Stimulated activated CD4-positive, alpha-beta T cell treated with anti-CD3 and anti-CD28 coated beads, Interleukin-12 subunit alpha, Interleukin-12 subunit beta, amount 100 ng/mL, for 4 hours (primary cell): ENCODE measurements at regions not wholly inside any gene's neighbourhood (a gene's known extent, or its start where the extent isn't known, plus 50 kb on each side); places are given as distances from the start of the nearest gene placed in this dataset.
"Not testable (repeated sequence)": the region's sequence is repeated elsewhere in the genome, so short reads cannot be mapped to it uniquely, and the experiment has no call there.

Source experiments
- DNase-seq: peaks from one replicate; pipeline ENCODE4 v3.0.0-alpha.2; 2020

DNA sequence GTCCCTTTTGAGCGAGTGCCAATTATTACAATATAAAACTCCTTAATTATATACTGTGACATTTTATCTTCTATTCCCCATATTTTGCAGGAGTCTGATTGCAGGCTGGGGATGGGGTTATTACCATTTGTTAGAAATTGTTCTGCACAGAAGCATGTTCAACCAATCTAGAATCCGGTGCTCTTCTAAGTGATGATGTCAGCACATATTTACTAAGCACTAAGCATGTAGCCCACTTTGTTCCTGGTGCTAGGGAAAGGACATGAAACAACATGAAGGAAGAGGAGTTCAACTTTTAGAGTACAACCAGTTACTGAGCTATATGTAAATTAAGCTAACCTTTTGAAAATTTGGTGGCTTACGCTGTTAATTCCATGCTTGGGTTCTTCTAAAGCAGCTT lies 52.8 kb upstream of the IL1RAPL2 start:
- no peak for DNase-seq

DNA sequence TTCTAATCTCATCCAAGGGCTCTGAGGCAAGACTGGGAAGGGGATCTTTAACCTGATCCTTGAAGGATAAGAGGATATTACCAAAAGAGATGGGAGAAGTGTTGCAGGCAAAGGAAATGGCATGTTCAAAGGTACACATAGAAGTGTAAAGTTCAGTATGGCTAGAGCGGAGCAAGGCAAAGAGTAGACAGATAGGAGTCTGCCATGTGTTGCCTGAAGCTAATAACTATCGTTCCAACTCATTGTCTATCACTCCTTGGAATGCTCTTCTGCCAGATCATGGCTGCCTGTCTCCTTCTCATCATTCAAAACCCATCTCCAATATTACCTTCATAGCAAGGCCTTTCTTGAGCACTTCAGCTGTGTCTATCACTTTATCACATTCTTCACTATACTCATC lies 55.2 kb upstream of the IL1RAPL2 start:
- DNase-seq: no peak

DNA sequence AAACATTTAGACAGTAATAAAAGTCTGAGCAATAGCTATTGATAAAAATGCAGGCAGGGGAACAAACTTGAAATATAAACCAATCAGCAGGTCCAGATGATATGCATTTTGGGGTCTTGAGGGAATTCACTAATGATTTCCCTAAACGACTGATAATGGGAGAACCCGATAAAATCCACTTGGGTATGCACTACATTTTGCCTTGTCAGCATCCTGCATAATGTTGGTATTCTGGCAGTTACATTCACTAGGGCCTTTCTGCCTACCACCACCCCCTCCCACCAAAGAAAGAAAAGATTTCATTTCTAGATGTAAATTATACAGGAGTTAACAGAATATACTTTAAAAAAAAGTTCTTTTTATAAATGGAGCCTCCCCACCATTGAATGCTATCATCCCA lies 63.5 kb upstream of the IL1RAPL2 start:
- DNase-seq: no peak

DNA sequence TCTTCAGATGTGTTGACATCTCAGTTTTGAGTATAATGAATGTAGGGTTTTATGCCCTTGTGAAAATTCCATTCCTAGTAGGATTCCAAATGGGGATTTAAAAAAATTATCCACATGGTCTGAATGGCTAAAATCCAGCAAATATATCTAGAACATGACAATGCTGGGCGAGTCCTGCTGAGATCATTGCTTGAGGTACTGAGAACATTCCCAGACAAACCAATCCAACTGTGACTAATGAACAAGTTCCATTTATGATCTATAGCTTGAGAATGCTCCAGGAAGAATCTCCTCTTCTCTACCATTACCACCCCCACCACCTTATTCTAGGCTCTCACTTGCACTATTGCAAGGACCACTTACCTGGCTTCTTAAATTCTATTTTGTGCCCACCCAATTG lies 77.2 kb upstream of the IL1RAPL2 start:
- DNase-seq: no peak

DNA sequence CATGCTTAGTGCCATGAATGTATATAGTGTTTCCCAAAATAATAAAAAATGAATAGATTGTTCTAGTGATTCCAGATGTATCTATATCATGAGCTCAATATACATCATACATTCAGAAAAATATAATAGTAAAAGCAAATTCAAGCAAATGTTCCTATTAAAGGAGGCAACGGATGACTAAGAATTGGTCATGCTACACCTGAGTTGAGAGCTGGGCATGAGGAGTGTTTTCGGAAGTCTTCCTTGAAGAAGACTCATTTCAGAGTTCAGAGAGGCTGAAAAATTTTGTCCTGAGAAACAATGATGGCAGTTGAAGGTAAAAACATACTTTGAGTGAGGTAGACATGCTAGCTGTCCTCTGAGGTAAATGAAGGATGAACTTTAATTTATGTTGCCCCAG lies 79.3 kb upstream of the IL1RAPL2 start:
- DNase-seq: no peak

DNA sequence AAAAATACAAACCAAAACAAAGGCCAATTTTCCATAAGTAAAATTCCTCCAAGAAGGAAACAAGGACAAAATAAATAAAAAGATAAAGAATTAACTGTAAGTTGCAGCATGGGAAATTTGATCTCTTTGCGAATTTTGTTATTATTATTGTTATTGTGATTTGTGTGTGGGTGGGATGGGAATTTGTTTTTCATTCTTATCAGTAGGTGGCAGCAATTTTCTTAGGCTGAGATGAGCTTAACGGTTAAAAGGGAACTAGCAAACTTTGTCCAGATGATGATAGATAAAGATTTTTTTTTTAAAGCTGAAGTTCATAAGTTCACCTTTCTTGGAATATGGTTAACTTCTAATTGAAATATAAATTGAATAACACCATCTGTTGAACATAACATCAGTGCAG lies 83.2 kb upstream of the IL1RAPL2 start:
- DNase-seq: no peak

DNA sequence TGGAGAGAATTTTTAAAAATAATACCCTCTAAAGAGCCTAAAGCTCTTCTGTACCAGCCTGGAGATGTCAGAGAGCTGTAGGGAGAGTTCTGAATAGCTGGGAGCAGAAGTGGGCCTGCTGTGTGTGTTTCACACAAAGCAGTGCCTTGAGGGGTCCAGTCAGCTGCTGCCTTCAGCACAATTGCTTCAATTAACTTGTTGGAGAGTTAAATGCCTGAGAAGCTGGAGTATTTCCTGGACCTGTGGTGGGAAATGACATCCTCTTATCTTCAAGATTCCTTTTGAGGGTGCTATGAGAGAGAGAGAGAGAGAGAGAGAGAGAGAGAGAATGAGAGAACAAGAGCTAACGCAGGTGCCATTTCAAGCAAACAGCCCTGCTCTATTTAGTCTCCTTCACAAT lies 96.2 kb upstream of the IL1RAPL2 start:
- DNase-seq: no peak

DNA sequence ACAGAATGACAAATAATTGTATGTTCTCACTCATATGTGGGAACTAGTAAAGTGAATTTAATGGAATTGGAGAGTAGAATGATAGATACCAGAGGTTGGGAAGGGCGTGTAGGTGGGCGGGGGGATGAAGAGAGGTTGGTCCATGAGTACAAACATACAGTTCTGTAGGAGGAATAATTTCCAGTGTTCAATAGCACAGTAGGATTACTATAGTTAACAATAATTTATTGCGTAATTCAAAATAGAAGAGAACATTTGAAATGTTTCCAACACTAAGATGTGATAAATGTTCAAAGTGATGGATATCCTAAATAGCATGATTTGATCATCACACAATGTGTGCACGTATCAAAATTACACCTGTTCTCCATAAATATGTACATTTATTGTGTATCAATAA lies 106.2 kb upstream of the IL1RAPL2 start:
- no peak for DNase-seq

DNA sequence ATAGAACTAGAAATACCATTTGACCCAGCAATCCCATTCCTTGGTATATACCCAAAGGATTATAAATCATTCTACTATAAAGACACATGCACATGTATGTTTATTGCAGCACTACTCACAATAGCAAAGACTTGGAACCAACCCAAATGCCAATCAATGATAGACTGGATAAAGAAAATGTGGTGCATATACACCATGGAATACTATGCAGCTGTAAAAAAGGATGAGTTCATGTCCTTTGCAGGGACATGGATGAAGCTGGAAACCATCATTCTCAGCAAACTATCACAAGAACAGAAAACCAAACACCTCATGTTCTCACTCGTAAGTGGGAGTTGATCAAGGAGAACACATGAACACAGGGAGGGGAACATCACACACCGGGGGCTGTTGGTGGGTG lies 108.9 kb upstream of the IL1RAPL2 start:
- not testable (repeated sequence) for DNase-seq

DNA sequence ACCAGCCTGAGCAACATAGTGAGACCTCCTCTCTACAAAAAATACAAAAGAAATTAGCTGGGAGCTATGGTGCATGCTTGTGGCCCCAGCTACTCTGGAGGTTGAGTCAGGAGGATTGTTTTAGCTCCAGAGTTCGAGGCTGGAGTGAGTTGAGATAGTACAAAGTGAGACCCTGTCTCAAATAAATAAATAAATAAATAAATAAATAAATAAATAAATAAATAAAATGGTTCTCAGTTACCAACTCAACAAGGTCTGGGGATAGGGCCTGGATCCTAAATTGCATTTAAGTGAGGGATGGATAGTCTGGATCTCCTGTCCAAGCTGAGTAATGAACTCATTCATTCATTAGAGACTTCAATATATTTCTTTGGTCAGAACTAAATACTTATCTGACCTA lies 115.7 kb upstream of the IL1RAPL2 start:
- DNase-seq: no peak

DNA sequence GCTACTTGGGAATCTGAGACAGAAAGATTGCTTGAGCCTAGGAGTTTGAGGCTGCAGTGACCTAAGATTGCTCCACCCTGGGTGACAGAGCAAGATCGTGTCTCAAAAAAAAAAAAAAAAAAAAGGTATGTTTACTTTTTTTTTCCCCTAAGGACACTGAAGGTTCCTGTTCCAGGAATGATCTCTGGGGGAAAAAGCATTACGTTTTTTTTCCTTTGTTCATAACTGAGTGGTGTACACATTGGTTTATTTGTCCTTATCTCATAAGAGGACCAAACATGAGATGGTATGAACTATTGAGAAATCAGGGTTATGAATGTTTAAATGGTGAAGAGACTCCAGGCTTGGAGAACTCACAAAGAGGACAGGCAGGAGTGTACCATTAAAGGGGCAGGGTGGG lies 120.4 kb upstream of the IL1RAPL2 start:
- no peak for DNase-seq

DNA sequence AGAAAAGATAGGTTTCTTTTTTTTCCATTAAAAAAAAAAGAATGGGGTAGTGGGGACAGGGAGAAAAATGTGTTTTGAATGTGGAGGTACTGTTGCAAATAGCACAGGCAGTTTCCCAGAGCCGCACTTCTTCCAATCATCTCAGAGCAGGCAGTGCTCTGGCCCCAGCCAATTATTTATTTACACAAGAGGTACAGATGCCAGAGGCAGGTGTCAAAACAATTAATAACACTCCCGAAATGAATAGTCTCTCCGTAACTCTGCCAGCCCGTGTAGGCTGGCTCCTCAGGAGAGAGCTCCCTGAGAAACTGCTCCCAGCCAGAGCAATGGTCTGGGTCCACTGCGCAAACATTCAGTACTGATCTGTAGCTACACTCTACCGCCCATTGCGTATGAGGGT lies 130.8 kb upstream of the IL1RAPL2 start:
- no peak for DNase-seq

DNA sequence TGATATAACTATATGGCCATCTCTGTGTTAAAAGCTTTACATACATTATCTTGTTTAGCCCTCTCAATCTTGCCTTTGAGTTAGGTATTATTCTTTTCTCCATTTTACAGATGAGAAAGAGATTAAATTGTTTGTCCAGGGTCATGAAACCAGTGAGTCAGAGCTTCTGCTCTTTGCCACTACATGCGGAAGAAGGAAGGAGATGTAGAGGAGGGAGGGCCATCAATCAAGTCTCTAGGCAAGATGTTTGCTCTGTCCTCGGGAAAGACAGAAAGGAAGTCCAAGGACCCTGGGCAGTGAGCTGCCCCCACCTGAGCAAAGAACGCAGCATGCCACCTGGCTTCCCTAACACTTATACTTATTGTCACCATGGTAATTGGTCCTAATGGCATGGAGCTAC lies 133.7 kb upstream of the IL1RAPL2 start:
- DNase-seq: no peak

DNA sequence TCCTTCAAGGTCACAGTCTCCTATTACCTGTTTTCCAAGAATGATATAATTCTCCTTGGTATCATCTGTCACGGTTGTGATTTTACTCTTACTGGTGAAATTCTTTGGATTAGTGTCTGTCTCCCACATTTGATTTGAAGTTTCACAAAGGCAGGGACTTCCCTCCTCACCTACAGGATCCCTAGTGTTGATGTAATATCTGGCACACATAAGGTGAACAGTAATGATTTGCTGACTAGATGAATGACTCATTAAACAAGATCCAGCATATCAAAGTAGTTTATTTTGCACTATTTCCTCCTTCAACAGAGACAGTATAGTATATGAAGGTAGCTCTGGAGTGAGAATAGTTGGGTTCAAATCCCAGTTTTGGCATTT lies 135.3 kb upstream of the IL1RAPL2 start:
- no peak for DNase-seq

DNA sequence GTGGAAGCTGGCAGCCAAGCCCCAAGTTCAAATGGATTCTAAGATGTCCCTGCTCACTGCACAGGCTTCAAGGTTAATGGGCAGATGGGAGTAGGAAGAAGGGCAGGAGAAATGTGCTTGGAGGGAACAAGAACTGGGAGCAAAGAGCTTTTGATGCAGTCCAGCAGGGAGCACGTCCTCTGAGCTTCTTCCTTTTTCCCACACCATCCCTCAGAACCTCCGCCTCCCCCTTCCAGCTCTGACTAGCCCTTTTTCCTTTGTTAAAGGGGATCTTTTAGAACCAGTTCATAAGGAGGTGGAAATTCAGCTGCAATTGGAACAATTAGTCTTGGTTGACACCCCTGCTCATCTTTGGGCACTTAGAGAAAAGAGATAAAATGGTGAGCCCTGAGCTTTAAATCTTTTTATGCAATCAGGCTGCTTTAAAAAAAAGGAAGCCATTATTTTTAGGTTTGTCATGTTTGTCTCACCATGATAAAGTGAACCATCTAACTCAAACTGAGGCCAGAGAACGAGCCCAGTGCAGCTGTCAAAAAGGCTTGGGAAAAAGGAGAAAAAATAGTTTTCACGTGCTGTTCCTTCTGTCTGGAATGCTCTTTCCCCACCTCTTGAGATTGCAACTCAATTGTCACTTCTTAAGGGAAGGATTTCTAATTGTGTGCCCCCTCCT lies 135.8 kb upstream of the IL1RAPL2 start:
- no peak for DNase-seq

DNA sequence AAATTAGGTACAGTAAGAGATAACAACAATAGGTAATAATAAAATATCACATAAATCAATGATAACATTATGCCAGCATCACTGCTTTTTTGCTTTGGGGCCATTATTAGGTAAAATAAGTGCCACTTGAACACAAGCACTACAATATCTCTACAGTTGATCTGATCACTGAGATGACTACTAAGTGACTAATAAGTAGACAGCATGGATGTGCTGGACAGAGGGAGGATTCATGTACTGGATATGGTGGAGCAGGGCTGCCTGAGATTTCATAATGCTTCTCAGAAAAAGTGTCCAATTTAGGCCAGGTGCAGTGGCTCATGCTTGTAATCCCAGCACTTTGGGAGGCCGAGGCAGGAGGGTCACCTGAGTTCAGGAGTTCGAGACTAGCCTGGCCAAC lies 137.8 kb upstream of the IL1RAPL2 start:
- DNase-seq: no peak

DNA sequence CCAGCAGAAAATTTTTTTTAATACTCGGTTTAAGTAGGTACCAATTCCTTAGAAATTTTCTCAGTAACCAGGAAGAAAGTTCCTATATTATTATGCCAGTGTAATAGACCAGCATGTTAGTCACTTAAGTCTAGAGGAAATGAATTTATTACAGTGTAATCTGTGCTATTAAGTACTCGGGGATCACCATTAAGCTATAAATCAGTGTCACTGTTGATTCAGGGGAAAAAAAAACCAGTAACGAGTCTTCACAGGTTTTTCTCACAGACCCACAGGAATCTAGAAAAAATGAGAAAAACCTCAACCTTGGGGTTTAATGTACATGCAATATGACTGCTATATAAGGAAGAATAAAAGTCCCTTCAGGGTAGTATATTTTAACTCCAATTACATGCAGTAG lies 138.3 kb upstream of the IL1RAPL2 start:
- DNase-seq: no peak

DNA sequence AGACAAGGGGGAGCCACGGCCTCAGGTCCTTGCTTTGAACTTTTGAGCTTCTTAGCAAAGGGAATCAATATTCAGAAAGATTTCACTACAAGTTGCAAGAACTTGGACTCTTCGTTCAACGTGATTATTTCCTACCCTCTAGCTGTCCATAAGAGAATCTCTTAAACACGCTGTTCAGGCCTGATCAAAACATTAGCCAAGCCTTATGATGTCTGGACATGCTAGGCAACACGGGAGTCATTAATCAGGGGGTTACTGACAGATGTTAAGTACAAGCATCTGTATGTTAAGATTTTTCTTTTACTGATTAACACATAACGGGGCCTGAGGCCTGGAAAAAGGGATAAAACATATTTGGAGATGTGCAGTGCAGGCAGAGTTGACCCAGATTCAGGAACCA lies 138.9 kb upstream of the IL1RAPL2 start:
- no peak for DNase-seq

DNA sequence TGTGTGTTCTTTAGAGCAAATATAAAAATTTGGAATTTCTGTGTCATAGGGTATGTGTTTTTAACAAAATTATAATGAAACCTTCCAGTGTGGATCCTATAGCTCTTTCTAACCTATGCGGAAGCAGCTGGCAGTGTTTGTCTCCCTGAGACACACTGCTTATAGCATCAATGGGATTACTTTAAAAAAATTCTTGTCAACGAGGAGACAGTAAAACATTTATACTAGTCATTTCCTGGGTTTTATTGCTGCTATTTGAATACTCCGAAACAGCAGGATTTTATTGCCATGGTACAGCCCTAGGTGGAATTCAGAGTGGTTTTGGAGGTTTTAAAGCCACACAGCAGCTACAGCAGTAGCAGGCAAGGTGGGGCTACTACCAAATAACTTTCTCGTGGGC lies 145.1 kb upstream of the IL1RAPL2 start:
- no peak for DNase-seq

DNA sequence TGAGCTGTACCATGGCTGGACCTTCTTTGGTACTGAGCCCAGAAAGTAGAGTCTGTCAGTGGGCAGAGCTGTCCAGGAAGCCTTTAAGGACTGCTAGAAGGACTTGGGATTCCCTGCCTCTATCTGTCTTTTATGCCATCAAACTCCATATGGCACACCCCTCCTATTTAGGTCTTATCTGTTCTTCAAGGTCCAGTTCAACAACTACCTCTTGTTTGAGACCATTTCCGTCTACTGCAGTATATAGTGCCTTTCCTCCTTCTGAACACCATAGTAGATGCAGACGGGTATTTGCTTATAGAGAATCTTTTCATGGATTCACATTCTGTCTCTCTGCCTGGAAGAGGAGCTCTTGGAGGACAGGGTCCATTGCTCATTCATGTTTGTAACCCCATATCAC lies 146.1 kb upstream of the IL1RAPL2 start:
- DNase-seq: no peak

DNA sequence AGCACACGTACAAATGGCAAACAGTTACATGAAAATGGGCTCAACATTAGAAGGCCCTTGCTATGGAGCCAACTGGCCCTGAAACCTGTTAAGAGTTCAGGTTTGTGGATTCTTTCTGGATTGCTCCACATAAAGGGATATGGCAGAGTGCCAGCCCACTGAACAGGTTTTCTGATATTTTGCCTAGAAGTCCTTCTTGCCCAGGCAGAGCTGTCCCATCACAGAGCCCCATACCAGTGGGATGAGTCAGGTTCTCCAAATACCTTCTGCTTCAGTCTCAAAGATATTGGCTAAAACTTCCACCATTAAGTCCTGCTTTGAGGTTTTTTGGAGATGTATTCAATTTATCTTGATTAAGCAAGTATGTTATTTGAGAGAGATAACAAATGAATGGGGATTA lies 146.8 kb upstream of the IL1RAPL2 start:
- no peak for DNase-seq

DNA sequence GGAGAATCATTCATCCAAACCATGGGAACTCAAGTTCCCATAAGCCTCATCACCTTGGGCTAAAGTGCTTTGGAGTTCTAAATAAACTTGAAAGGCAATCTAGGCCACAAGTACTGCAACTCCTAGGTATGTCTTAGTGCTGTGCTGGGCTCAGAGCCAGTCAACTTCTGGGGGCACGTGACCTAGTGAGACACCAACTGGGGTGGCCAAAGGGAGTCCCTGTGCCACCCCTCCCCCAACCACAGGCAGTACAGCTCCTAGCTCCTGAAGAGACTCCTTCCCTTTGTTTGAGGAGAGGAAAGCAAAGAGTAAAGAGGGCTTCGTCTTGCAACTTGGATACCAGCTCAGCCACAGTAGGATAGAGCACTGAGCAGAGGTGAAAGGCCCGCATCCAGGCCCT lies 154.2 kb upstream of the IL1RAPL2 start:
- DNase-seq: no peak

DNA sequence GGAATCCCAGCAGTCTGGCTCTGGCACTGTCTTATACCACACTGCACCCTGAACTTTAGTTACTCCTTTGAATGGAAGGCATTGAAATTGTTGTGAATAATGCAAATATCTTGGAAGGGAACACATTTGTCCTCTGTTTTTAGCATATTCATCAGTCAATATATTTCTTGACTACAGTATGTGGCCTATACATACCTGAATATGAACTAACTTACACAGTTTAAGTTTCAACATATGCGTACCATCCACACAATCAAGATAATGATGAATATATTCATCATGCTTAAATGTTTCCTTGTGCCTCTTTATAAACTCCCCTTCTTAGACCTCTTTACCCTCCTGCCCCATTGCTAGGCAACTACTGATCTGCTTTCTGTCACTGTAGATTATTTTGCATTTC lies 145.7 kb upstream of the ESX1 start:
- no peak for DNase-seq

DNA sequence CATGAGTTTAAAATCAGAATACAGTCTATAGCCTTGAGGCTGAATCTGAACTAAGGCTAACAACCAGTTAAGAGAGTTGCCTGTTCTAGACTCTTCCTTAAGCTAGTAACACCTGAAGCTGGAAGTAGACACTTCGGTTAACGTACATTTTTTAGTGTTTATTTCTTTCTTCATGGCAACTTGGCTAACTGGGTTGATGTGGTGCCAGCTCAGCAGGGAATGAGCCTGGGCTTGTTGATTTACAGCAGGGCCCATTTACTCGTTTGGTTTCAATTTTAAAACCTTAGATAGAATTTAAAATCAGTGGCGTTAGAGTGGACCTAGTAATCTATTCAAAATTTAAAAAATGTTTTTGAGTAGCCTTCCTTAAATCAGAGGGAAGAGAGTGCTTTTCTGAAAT lies 137.6 kb upstream of the ESX1 start:
- DNase-seq: no peak

DNA sequence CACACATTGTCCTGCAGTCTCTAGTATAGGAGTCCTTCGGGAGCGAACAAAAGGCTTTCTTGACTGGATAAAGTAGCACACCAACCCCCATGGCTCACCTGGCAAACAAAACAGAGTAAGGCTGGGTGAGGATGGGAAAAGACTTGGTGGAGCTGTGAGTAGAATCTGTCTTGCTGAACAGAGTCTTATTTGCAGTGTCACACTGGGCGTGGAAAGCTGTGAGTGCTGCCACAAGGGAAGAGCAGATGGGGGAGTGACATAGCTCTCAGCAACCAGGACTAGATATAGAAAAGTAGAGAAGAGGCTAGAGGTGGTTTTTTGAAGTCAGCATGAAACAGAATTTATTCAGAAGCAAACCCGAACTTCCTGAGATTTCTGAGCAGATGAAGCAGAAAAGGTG lies 137.2 kb upstream of the ESX1 start:
- no peak for DNase-seq

DNA sequence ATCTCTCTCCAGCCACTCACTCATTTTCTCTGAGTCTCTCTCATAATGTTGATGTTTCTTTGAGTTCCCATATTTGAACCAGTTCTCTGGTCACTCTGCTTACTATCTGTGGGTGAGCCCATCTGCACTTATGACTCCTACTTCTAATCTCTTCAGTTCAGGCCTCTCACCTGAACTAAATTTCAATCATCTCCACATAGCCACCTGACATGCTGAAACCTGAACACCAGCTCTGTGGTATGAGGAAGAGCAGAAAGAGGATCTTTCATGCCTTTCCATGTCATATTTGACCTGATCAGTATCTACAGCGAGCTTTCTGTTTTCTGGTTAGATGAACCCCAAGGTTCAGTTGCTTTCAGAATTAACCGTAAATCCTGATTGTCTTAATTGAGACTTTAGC lies 122.2 kb upstream of the ESX1 start:
- no peak for DNase-seq
